ENCODE measurements at regions not wholly inside any gene's neighbourhood (a gene's known extent, or its start where the extent isn't known, plus 50 kb on each side); places are given as distances from the start of the nearest gene placed in this dataset.

GRCh38 chr5:93926831-93927620, 185.6 kb upstream of the POU5F2 start:
- Mint-ChIP-seq H3K4me3 (no peak overlapping the region), H3K36me3 (no peaks in the 10 kb centered on the region), H3K4me1 (peaks cover 8% of the 10 kb centered on the region), H3K27ac (no peak overlapping the region), H3K9me3 (no peaks in the 10 kb centered on the region)
- DNase-seq (ENCODE audit: low spot score in 2 of 2) (no peak), ATAC-seq (no peak)

GRCh38 chr5:93925321-93925720, 183.9 kb upstream of the POU5F2 start:
- no peak for ATAC-seq
- Mint-ChIP-seq H3K27ac (no peak overlapping the region), H3K9me3 (no peaks in the 10 kb centered on the region), H3K4me3 (no peak overlapping the region), H3K36me3 (no peaks in the 10 kb centered on the region), H3K4me1 (peaks cover 11% of the 10 kb centered on the region)
- DNase-seq (ENCODE audit: low spot score in 2 of 2): no peak

- no peaks in the 10 kb centered on the region for H3K36me3 Mint-ChIP-seq
- no peak for DNase-seq (ENCODE audit: low spot score in 2 of 2)
These were observed 183.2 kb upstream of the POU5F2 start for GRCh38 chr5:93924628-93925027.

GRCh38 chr5:93922551-93922950, 181.2 kb upstream of the POU5F2 start:
- H3K9me3 Mint-ChIP-seq: no peaks in the 10 kb centered on the region
- no peak overlapping the region for H3K27ac Mint-ChIP-seq
- peaks cover 11% of the 10 kb centered on the region for H3K4me1 Mint-ChIP-seq
- no peak overlapping the region for H3K4me3 Mint-ChIP-seq
- ATAC-seq (no peak), DNase-seq (ENCODE audit: low spot score in 2 of 2) (no peak)
- no peaks in the 10 kb centered on the region for H3K36me3 Mint-ChIP-seq

More at GRCh38 chr5:93924628-93925027, 183.2 kb upstream of the POU5F2 start:
- Mint-ChIP-seq H3K4me1 (peaks cover 11% of the 10 kb centered on the region), H3K27ac (no peak overlapping the region), H3K9me3 (no peaks in the 10 kb centered on the region), H3K4me3 (no peak overlapping the region)
- no peak for ATAC-seq

GRCh38 chr5:93921001-93921400, 179.6 kb upstream of the POU5F2 start:
- Mint-ChIP-seq H3K4me1 (peaks cover 11% of the 10 kb centered on the region), H3K27ac (no peak overlapping the region), H3K9me3 (no peaks in the 10 kb centered on the region), H3K36me3 (no peaks in the 10 kb centered on the region), H3K4me3 (no peak overlapping the region)
- no peak for DNase-seq (ENCODE audit: low spot score in 2 of 2)
- no peak for ATAC-seq

- Mint-ChIP-seq H3K9me3 (no peaks in the 10 kb centered on the region), H3K4me1 (peaks cover 1% of the 10 kb centered on the region), H3K36me3 (no peaks in the 10 kb centered on the region), H3K4me3 (no peak overlapping the region), H3K27ac (no peak overlapping the region)
- DNase-seq (ENCODE audit: low spot score in 2 of 2): no peak
- ATAC-seq: no peak
These were observed 175.5 kb upstream of the POU5F2 start for GRCh38 chr5:93916872-93917271.

- DNase-seq (ENCODE audit: low spot score in 2 of 2) (no peak), ATAC-seq (no peak)
- Mint-ChIP-seq H3K9me3 (no peaks in the 10 kb centered on the region), H3K27ac (no peak overlapping the region), H3K36me3 (no peaks in the 10 kb centered on the region), H3K4me1 (no peaks in the 10 kb centered on the region), H3K4me3 (no peak overlapping the region)
These were observed 173.7 kb upstream of the POU5F2 start for GRCh38 chr5:93915142-93915553.

- Mint-ChIP-seq H3K27ac (no peak overlapping the region), H3K4me1 (no peaks in the 10 kb centered on the region), H3K36me3 (no peaks in the 10 kb centered on the region), H3K9me3 (no peaks in the 10 kb centered on the region), H3K4me3 (no peak overlapping the region)
- DNase-seq (ENCODE audit: low spot score in 2 of 2) (no peak), ATAC-seq (no peak)
These were observed 170.2 kb upstream of the POU5F2 start for GRCh38 chr5:93911609-93912008.

- Mint-ChIP-seq H3K27ac (no peak overlapping the region), H3K4me1 (no peaks in the 10 kb centered on the region), H3K36me3 (no peaks in the 10 kb centered on the region), H3K4me3 (no peak overlapping the region), H3K9me3 (no peaks in the 10 kb centered on the region)
- DNase-seq (ENCODE audit: low spot score in 2 of 2): no peak
- ATAC-seq: no peak
These were observed 168.0 kb upstream of the POU5F2 start for GRCh38 chr5:93909356-93909755.

GRCh38 chr5:93904917-93905316, 163.5 kb upstream of the POU5F2 start:
- Mint-ChIP-seq H3K4me3 (no peak overlapping the region), H3K4me1 (no peaks in the 10 kb centered on the region), H3K9me3 (no peaks in the 10 kb centered on the region), H3K27ac (no peak overlapping the region), H3K36me3 (no peaks in the 10 kb centered on the region)
- ATAC-seq (no peak), DNase-seq (ENCODE audit: low spot score in 2 of 2) (no peak)

GRCh38 chr5:93902288-93902687, 160.9 kb upstream of the POU5F2 start:
- no peaks in the 10 kb centered on the region for H3K4me1 Mint-ChIP-seq
- no peak for DNase-seq (ENCODE audit: low spot score in 2 of 2)
- H3K9me3 Mint-ChIP-seq: no peaks in the 10 kb centered on the region
- no peak overlapping the region for H3K27ac Mint-ChIP-seq
- H3K36me3 Mint-ChIP-seq: no peaks in the 10 kb centered on the region
- no peak overlapping the region for H3K4me3 Mint-ChIP-seq
- no peak for ATAC-seq

- ATAC-seq (no peak), DNase-seq (ENCODE audit: low spot score in 2 of 2) (no peak)
- H3K4me1 Mint-ChIP-seq: no peaks in the 10 kb centered on the region
- H3K4me3 Mint-ChIP-seq: no peak overlapping the region
- no peaks in the 10 kb centered on the region for H3K36me3 Mint-ChIP-seq
- H3K27ac Mint-ChIP-seq: no peak overlapping the region
- no peaks in the 10 kb centered on the region for H3K9me3 Mint-ChIP-seq
These were observed 157.7 kb upstream of the POU5F2 start for GRCh38 chr5:93899026-93899600.

- Mint-ChIP-seq H3K4me3 (no peak overlapping the region), H3K36me3 (no peaks in the 10 kb centered on the region), H3K27ac (no peak overlapping the region), H3K4me1 (no peaks in the 10 kb centered on the region), H3K9me3 (no peaks in the 10 kb centered on the region)
- DNase-seq (ENCODE audit: low spot score in 2 of 2) (no peak), ATAC-seq (no peak)
These were observed 153.4 kb upstream of the POU5F2 start for GRCh38 chr5:93894601-93895354.

- Mint-ChIP-seq H3K36me3 (no peaks in the 10 kb centered on the region), H3K27ac (no peak overlapping the region), H3K9me3 (no peaks in the 10 kb centered on the region), H3K4me3 (no peak overlapping the region), H3K4me1 (no peaks in the 10 kb centered on the region)
- ATAC-seq (no peak), DNase-seq (ENCODE audit: low spot score in 2 of 2) (no peak)
These were observed 151.7 kb upstream of the POU5F2 start for GRCh38 chr5:93893075-93893474.

- H3K4me3 Mint-ChIP-seq: no peak overlapping the region
- no peak overlapping the region for H3K27ac Mint-ChIP-seq
- DNase-seq (ENCODE audit: low spot score in 2 of 2) (no peak), ATAC-seq (no peak)
- no peaks in the 10 kb centered on the region for H3K4me1 Mint-ChIP-seq
- no peaks in the 10 kb centered on the region for H3K9me3 Mint-ChIP-seq
- H3K36me3 Mint-ChIP-seq: no peaks in the 10 kb centered on the region
These were observed 151.1 kb upstream of the POU5F2 start for GRCh38 chr5:93892481-93892880.

Data from stimulated activated effector memory CD8-positive, alpha-beta T cell treated with anti-CD3 and anti-CD28 coated beads, Interleukin-12 subunit alpha, Interleukin-12 subunit beta, amount 100 ng/mL, for 72 hours (primary cell).